Neuronal stem cell (in vitro differentiated cells): ENCODE measurements at regions not wholly inside any gene's neighbourhood (a gene's known extent, or its start where the extent isn't known, plus 50 kb on each side); places are given as distances from the start of the nearest gene placed in this dataset.

Experiments used
- DNase-seq: peaks from one replicate; pipeline ENCODE4 v3.0.0-alpha.2; 2013; ENCODE audit warnings: low spot score
- H2AFZ ChIP-seq: one replicate; pipeline ENCODE4 v1.6.1; 2013; ENCODE audit warnings: mild to moderate bottlenecking, low read length, inconsistent platforms
- H2AK5ac ChIP-seq: 2 replicates; pipeline ENCODE4 v1.6.1; 2013; ENCODE audit warnings: low read depth, mild to moderate bottlenecking, inconsistent platforms, low read length, moderate library complexity, mixed read lengths
- H2BK120ac ChIP-seq: 2 replicates; pipeline ENCODE4 v1.6.1; 2013; ENCODE audit warnings: low read depth, mild to moderate bottlenecking, inconsistent platforms, low read length, moderate library complexity, mixed read lengths
- H2BK12ac ChIP-seq: one replicate; pipeline ENCODE4 v1.6.1; 2013; ENCODE audit warnings: low read length, inconsistent platforms
- H2BK15ac ChIP-seq: 2 replicates; pipeline ENCODE4 v1.6.1; 2013; ENCODE audit warnings: mild to moderate bottlenecking, low read length, inconsistent platforms, mixed read lengths
- H2BK5ac ChIP-seq: one replicate; pipeline ENCODE4 v1.6.1; 2013; ENCODE audit warnings: inconsistent platforms, mild to moderate bottlenecking, low read length, moderate library complexity
- H3K14ac ChIP-seq: one replicate; pipeline ENCODE4 v1.6.1; 2013; ENCODE audit warnings: low read length, inconsistent platforms
- H3K18ac ChIP-seq: 2 replicates; pipeline ENCODE4 v1.6.1; 2013; ENCODE audit warnings: low read length, inconsistent platforms
- H3K23ac ChIP-seq: 2 replicates; pipeline ENCODE4 v1.6.1; 2013; ENCODE audit warnings: low read depth, mild to moderate bottlenecking, mixed read lengths, low read length, inconsistent platforms; ENCODE audit not compliant: poor library complexity
- H3K27ac ChIP-seq: replicated peaks from 3 replicates; pipeline ENCODE4 v1.5.1; 2013; ENCODE audit warnings: low read length, inconsistent platforms
- H3K27me3 ChIP-seq, 3 experiments: 2 replicates each; pipeline ENCODE4 v1.6.1; 2013; ENCODE audit warnings: low read length in 3 of 3, mild to moderate bottlenecking in 2 of 3, inconsistent platforms in 1 of 3, low read depth in 1 of 3, mixed read lengths in 1 of 3, moderate library complexity in 1 of 3; ENCODE audit not compliant: control insufficient read depth in 3 of 3, insufficient read depth in 3 of 3
- H3K36me3 ChIP-seq, 2 donors: replicated peaks in 1 of 2; 2 replicates each; pipeline ENCODE4 v1.6.1; 2013; ENCODE audit warnings: low read length in 2 of 2; ENCODE audit not compliant: control insufficient read depth in 2 of 2, insufficient read depth in 2 of 2
- H3K4ac ChIP-seq: 2 replicates; pipeline ENCODE4 v1.6.1; 2013; ENCODE audit warnings: inconsistent platforms, mild to moderate bottlenecking, low read length, moderate library complexity
- H3K4me1 ChIP-seq, 2 donors: 1 replicate in 1 of 2; 2 replicates in 1 of 2; pipeline ENCODE4 v1.6.1; 2013; ENCODE audit warnings: low read length in 2 of 2, low read depth in 1 of 2; ENCODE audit not compliant: control insufficient read depth in 2 of 2, insufficient read depth in 1 of 2
- H3K4me2 ChIP-seq: one replicate; pipeline ENCODE4 v1.6.1; 2013; ENCODE audit warnings: mild to moderate bottlenecking, low read length, inconsistent platforms; ENCODE audit not compliant: insufficient read depth, poor library complexity, severe bottlenecking
- H3K4me3 ChIP-seq, 2 donors: 2 replicates each; pipeline ENCODE4 v1.5.1; 2013; ENCODE audit warnings: low read length in 2 of 2, mild to moderate bottlenecking in 2 of 2, inconsistent platforms in 1 of 2, moderate library complexity in 1 of 2
- H3K79me1 ChIP-seq: one replicate; pipeline ENCODE4 v1.6.1; 2013; ENCODE audit warnings: low read depth, mild to moderate bottlenecking, inconsistent platforms, low read length, moderate library complexity
- H3K9ac ChIP-seq: one replicate; pipeline ENCODE4 v1.6.1; 2013; ENCODE audit warnings: mild to moderate bottlenecking, low read depth, low read length, inconsistent platforms; ENCODE audit not compliant: poor library complexity
- H3K9me3 ChIP-seq, 2 donors: replicated peaks in 1 of 2; 2 replicates each; pipeline versions ENCODE3 to v1.6.1; 2013; ENCODE audit warnings: low read length in 2 of 2, mild to moderate bottlenecking in 2 of 2, inconsistent platforms in 1 of 2, low read depth in 1 of 2, mixed read lengths in 1 of 2, moderate library complexity in 1 of 2; ENCODE audit not compliant: control insufficient read depth in 2 of 2, insufficient read depth in 1 of 2
- H4K8ac ChIP-seq: one replicate; pipeline ENCODE4 v1.6.1; 2013; ENCODE audit warnings: low read depth, mild to moderate bottlenecking, inconsistent platforms, low read length, moderate library complexity
- H4K91ac ChIP-seq: one replicate; pipeline ENCODE4 v1.6.1; 2013; ENCODE audit warnings: low read length, low read depth, mild to moderate bottlenecking, inconsistent platforms; ENCODE audit not compliant: poor library complexity
- WGBS, 2 donors: extraction: QIAGEN DNeasy Blood & Tissue Kit; methylation state at CpG; one replicate each; pipeline ENCODE4 v1.1.7; 2013; ENCODE audit warnings: missing lambda C conversion rate in 2 of 2, mixed read lengths in 1 of 2; ENCODE audit not compliant: insufficient read length in 2 of 2, insufficient replicate concordance in 1 of 2; ENCODE audit errors: extremely low coverage in 2 of 2; 5-methylcytosine and 5-hydroxymethylcytosine counted together

- Histone ChIP-seq H3K9ac (no peak overlapping the region), H3K27ac (no peak overlapping the region), H3K4me2 (no peak overlapping the region), H4K8ac (no peak overlapping the region), H3K79me1 (no peaks in the 10 kb centered on the region), H3K4ac (no peak overlapping the region), H3K23ac (no peak overlapping the region), H2AFZ (no peak overlapping the region), H3K18ac (no peak overlapping the region), H2BK5ac (no peak overlapping the region), H2BK15ac (no peak overlapping the region), H2AK5ac (no peak overlapping the region), H2BK120ac (no peak overlapping the region), H3K14ac (no peak overlapping the region), H4K91ac (no peak overlapping the region), H3K27me3 (peaks cover 0 to 20% (median 0%) of the 10 kb centered on the region in 3 experiments), H3K36me3 (no peaks in the 10 kb centered on the region), H3K4me1 (no peaks in the 10 kb centered on the region), H2BK12ac (no peak overlapping the region), H3K4me3 (no peak overlapping the region), H3K9me3 (no peaks in the 10 kb centered on the region)
- WGBS, 2 donors = no CpG with 5 or more reads among the region's 1 CpG
- DNase-seq = no peak
Observed at GRCh38 chr5:36755920-36756488, 120.6 kb upstream of the NIPBL start.

DNA sequence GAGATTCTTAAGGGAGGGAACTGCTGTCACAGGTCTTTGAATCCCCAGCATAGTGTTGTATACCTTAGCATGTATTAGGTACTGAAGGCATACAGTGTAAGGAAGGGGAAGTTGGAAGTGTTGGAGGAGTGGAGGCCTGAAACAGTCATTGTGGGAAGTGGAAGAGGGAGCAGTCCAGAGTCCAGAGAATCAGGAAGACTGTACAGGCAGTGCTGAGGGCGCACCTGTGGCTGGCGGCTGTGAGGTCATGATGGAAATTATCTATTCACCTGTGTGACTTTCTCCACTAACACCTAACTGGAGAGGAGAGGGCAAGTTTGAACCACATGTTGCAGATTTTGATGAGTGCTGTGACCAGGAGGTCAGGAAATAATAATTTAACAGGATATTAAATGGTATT is 119.7 kb upstream of the NIPBL start:
- no peak overlapping the region for H2BK5ac ChIP-seq
- H3K4me3 ChIP-seq = no peak overlapping the region
- H3K79me1 ChIP-seq = no peaks in the 10 kb centered on the region
- peaks cover 0 to 20% (median 0%) of the 10 kb centered on the region in 3 experiments for H3K27me3 ChIP-seq
- no peak overlapping the region for H3K14ac ChIP-seq
- H4K8ac ChIP-seq = no peak overlapping the region
- no peak overlapping the region for H3K4ac ChIP-seq
- WGBS, 2 donors = no CpG with 5 or more reads among the region's 2 CpGs
- H2BK15ac ChIP-seq = no peak overlapping the region
- H3K4me1 ChIP-seq = no peaks in the 10 kb centered on the region
- H2AFZ ChIP-seq = no peak overlapping the region
- H3K36me3 ChIP-seq = no peaks in the 10 kb centered on the region
- H3K9me3 ChIP-seq = no peaks in the 10 kb centered on the region
- no peak overlapping the region for H3K9ac ChIP-seq
- no peak overlapping the region for H2AK5ac ChIP-seq
- no peak overlapping the region for H2BK12ac ChIP-seq
- no peak overlapping the region for H3K23ac ChIP-seq
- H3K18ac ChIP-seq = no peak overlapping the region
- no peak for DNase-seq
- H3K4me2 ChIP-seq = no peak overlapping the region
- no peak overlapping the region for H4K91ac ChIP-seq
- no peak overlapping the region for H3K27ac ChIP-seq
- no peak overlapping the region for H2BK120ac ChIP-seq

DNA sequence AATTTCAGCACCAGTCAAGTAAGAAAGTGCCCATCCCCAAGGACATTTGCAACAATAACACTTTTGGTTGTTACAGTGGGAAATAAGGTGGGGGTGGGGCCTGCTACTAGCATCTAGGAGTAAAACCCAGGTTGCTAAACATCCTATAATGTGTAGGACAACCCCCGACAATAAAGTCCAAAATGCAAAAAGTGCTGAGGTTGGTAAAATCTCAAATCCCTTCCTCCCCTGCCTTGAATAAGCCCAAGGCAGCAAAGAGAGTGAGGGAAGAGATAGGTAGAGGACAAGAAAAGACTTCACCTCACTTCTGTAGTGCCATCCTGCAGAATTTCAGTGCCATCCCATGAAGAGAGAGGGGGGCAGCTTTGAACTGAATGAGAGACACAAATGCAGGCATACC is 117.5 kb upstream of the NIPBL start:
- H3K36me3 ChIP-seq = no peaks in the 10 kb centered on the region
- H3K18ac ChIP-seq = no peak overlapping the region
- no peaks in the 10 kb centered on the region for H3K9me3 ChIP-seq
- no peak overlapping the region for H4K91ac ChIP-seq
- no peak overlapping the region for H2BK12ac ChIP-seq
- H2BK5ac ChIP-seq = no peak overlapping the region
- no peaks in the 10 kb centered on the region for H3K4me1 ChIP-seq
- no peak overlapping the region for H2AK5ac ChIP-seq
- no peak overlapping the region for H4K8ac ChIP-seq
- H3K4me2 ChIP-seq = no peak overlapping the region
- no peak overlapping the region for H3K4me3 ChIP-seq
- H2BK15ac ChIP-seq = no peak overlapping the region
- H2AFZ ChIP-seq = no peak overlapping the region
- no peak overlapping the region for H3K4ac ChIP-seq
- no CpG with 5 or more reads among the region's 1 CpG for WGBS, 2 donors
- no peak for DNase-seq
- H3K23ac ChIP-seq = no peak overlapping the region
- no peaks in the 10 kb centered on the region for H3K79me1 ChIP-seq
- no peak overlapping the region for H3K14ac ChIP-seq
- H3K9ac ChIP-seq = no peak overlapping the region
- peaks cover 0 to 12% (median 0%) of the 10 kb centered on the region in 3 experiments for H3K27me3 ChIP-seq
- H2BK120ac ChIP-seq = no peak overlapping the region
- no peak overlapping the region for H3K27ac ChIP-seq

GRCh38 chr5:36763454-36763853 is 113.1 kb upstream of the NIPBL start:
- H2BK12ac ChIP-seq = no peak overlapping the region
- H2BK5ac ChIP-seq = no peak overlapping the region
- H2BK120ac ChIP-seq = no peak overlapping the region
- no peak overlapping the region for H4K8ac ChIP-seq
- H2AFZ ChIP-seq = no peak overlapping the region
- H3K4me2 ChIP-seq = no peak overlapping the region
- no peak overlapping the region for H2AK5ac ChIP-seq
- no peak overlapping the region for H3K4me3 ChIP-seq
- H4K91ac ChIP-seq = no peak overlapping the region
- H3K23ac ChIP-seq = no peak overlapping the region
- H3K4me1 ChIP-seq = no peaks in the 10 kb centered on the region
- H3K18ac ChIP-seq = no peak overlapping the region
- no peaks in the 10 kb centered on the region for H3K36me3 ChIP-seq
- H3K27me3 ChIP-seq = no peaks in the 10 kb centered on the region
- H3K79me1 ChIP-seq = no peaks in the 10 kb centered on the region
- no peak overlapping the region for H3K27ac ChIP-seq
- no peak overlapping the region for H3K14ac ChIP-seq
- H2BK15ac ChIP-seq = no peak overlapping the region
- H3K4ac ChIP-seq = no peak overlapping the region
- H3K9me3 ChIP-seq = no peaks in the 10 kb centered on the region
- H3K9ac ChIP-seq = no peak overlapping the region
- no CpG with 5 or more reads among the region's 7 CpGs for WGBS, 2 donors
- no peak for DNase-seq
